Keratinocyte (primary cell): ENCODE measurements at regions not wholly inside any gene's neighbourhood (a gene's known extent, or its start where the extent isn't known, plus 50 kb on each side); places are given as distances from the start of the nearest gene placed in this dataset.

Experiments
- DNase-seq: peaks from one replicate; pipeline ENCODE4 v3.0.0-alpha.2; 2011; ENCODE audit warnings: low read depth, missing footprints, low spot score
- FAIRE-seq: peaks from 2 replicates; lab custom pipeline; 2011; peaks lifted over from hg19 to GRCh38; lab: Jason Lieb, UNC
- H2AFZ ChIP-seq: 2 replicates; pipeline ENCODE4 v1.6.0; 2012; ENCODE audit warnings: low read length, control low read depth, inconsistent platforms; ENCODE audit not compliant: control insufficient read depth
- H3K27ac ChIP-seq: 2 replicates; pipeline ENCODE4 v1.5.1; 2011; ENCODE audit warnings: low read length; ENCODE audit not compliant: control insufficient read depth, insufficient read depth
- H3K27me3 ChIP-seq: 3 replicates; pipeline ENCODE4 v1.6.0; 2011; ENCODE audit warnings: low read length; ENCODE audit not compliant: control insufficient read depth, insufficient read depth; ENCODE audit errors: extremely low read depth
- H3K36me3 ChIP-seq, 2 experiments: 2 replicates in 1 of 2; 3 replicates in 1 of 2; pipeline ENCODE4 v1.5.1; 2011; ENCODE audit warnings: low read length in 2 of 2, mild to moderate bottlenecking in 1 of 2; ENCODE audit not compliant: control insufficient read depth in 2 of 2, insufficient read depth in 2 of 2; ENCODE audit errors: extremely low read depth in 1 of 2
- H3K4me1 ChIP-seq: 3 replicates; pipeline ENCODE4 v1.5.1; 2011; ENCODE audit warnings: low read length; ENCODE audit not compliant: control insufficient read depth, insufficient read depth; ENCODE audit errors: extremely low read depth
- H3K4me2 ChIP-seq: 3 replicates; pipeline ENCODE4 v1.6.0; 2011; ENCODE audit warnings: low read depth, low read length; ENCODE audit not compliant: control insufficient read depth, insufficient read depth; ENCODE audit errors: extremely low read depth
- H3K4me3 ChIP-seq, 3 experiments: fragments of 200-600 bp in 1 of 3; sonication (generic) in 1 of 3; 2 replicates in 2 of 3; 3 replicates in 1 of 3; pipeline ENCODE4 v1.5.1; 2011 to 2016; ENCODE audit warnings: low read length in 3 of 3, mild to moderate bottlenecking in 3 of 3, control low read depth in 2 of 3, inconsistent platforms in 1 of 3, low read depth in 1 of 3, mixed read lengths in 1 of 3, mixed run types in 1 of 3, moderate library complexity in 1 of 3; ENCODE audit not compliant: control insufficient read depth in 2 of 3, insufficient read depth in 2 of 3; ENCODE audit errors: extremely low read depth in 1 of 3
- H3K79me2 ChIP-seq: 2 replicates; pipeline ENCODE4 v1.6.0; 2012; ENCODE audit warnings: low read length; ENCODE audit not compliant: control insufficient read depth, insufficient read depth
- H3K9ac ChIP-seq: 3 replicates; pipeline ENCODE4 v1.6.0; 2011; ENCODE audit warnings: low read length; ENCODE audit not compliant: control insufficient read depth, insufficient read depth; ENCODE audit errors: extremely low read depth
- H3K9me1 ChIP-seq: 3 replicates; pipeline ENCODE4 v1.6.0; 2011; ENCODE audit warnings: low read length; ENCODE audit not compliant: control insufficient read depth, insufficient read depth; ENCODE audit errors: extremely low read depth
- H3K9me3 ChIP-seq: 2 replicates; pipeline ENCODE4 v1.5.1; 2012; ENCODE audit warnings: low read depth, low read length; ENCODE audit not compliant: control insufficient read depth
- H4K20me1 ChIP-seq: 3 replicates; pipeline ENCODE4 v1.6.0; 2011; ENCODE audit warnings: low read length; ENCODE audit not compliant: control insufficient read depth, insufficient read depth; ENCODE audit errors: extremely low read depth
- EZH2 ChIP-seq: IDR thresholded peaks from one replicate; pipeline ENCODE4 v1.6.1; 2012; ENCODE audit warnings: inconsistent platforms, mild to moderate bottlenecking, low read length, moderate library complexity
- dilution Hi-C: fragments of 300-500 bp; cut with MboI; formaldehyde crosslinking; loops from one replicate; pipeline ENCODE4 v1.7.0; 2020; ENCODE audit warnings: low sequenced_read_pairs; ENCODE audit not compliant: extremely low pct_ligation_motif_present
- TF ChIP-seq, protein P1 (sequence below), 3 experiments: IDR thresholded peaks in 1 of 3; conservative IDR thresholded peaks in 1 of 3; optimal IDR thresholded peaks in 1 of 3; 2 replicates in 2 of 3; 3 replicates in 1 of 3; pipeline versions ENCODE3 to v1.5.1; 2011; ENCODE audit warnings: low read length in 3 of 3, mild to moderate bottlenecking in 3 of 3, moderate library complexity in 2 of 3, control low read depth in 1 of 3, inconsistent platforms in 1 of 3; ENCODE audit not compliant: insufficient read depth in 2 of 3; ENCODE audit errors: extremely low read depth in 1 of 3

DNA sequence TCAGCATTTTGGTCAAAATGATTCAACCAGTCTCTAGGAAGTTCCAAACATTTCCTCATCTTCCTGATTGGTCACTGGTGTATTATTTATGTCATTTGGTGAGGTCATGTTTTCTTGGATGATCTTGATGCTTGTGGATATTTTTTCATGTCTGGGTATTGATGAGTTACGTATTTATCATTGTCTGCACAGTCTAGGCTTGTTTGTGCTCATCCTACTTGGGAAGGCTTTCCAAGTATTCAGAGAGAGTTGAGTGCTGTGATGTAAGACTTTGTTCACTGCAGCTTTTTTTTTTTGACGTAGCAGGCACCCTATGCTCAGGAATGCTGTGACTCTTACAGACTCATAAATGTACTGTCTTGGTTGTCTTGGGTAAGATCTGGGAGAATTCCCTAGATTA lies 509.5 kb downstream of the SLITRK1 start:
- no peak for TF ChIP-seq EZH2
- TF ChIP-seq, protein P1, sequence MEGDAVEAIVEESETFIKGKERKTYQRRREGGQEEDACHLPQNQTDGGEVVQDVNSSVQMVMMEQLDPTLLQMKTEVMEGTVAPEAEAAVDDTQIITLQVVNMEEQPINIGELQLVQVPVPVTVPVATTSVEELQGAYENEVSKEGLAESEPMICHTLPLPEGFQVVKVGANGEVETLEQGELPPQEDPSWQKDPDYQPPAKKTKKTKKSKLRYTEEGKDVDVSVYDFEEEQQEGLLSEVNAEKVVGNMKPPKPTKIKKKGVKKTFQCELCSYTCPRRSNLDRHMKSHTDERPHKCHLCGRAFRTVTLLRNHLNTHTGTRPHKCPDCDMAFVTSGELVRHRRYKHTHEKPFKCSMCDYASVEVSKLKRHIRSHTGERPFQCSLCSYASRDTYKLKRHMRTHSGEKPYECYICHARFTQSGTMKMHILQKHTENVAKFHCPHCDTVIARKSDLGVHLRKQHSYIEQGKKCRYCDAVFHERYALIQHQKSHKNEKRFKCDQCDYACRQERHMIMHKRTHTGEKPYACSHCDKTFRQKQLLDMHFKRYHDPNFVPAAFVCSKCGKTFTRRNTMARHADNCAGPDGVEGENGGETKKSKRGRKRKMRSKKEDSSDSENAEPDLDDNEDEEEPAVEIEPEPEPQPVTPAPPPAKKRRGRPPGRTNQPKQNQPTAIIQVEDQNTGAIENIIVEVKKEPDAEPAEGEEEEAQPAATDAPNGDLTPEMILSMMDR (optimal IDR thresholded peaks at IDR 0.05 in 1 of 3, IDR thresholded peaks at IDR 0.05 in 1 of 3, conservative IDR thresholded peaks at IDR 0.05 in 1 of 3; ENCODE audit: extremely low read depth in 1 of 3, insufficient read depth in 2 of 3, low read length in 3 of 3) = no peak

DNA sequence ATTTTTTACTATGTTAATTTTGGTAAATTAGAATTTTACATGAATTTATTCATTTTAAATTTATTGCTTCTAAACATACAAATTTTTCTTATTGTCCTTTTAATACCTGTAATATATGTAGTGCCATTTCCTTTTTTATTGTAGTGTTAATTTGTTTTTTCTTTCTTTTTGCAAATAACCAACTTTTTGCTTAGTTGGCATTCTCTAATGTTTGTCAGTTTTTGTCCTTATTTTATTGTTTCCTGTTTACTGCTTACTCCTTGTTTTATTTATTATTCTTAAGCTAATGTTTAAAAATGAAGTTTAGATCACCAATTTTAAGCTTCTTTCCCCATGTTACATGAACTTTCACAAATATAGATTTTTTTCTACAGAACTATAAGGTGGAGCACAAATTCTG lies 516.6 kb downstream of the SLITRK1 start:
- H3K9ac ChIP-seq = no peak overlapping the region
- H3K4me3 ChIP-seq = no peak overlapping the region
- DNase-seq = no peak
- H3K9me3 ChIP-seq = no peaks in the 10 kb centered on the region
- H3K4me2 ChIP-seq = no peak overlapping the region
- no peak for FAIRE-seq
- H3K4me1 ChIP-seq = no peaks in the 10 kb centered on the region
- no peaks in the 10 kb centered on the region for H3K79me2 ChIP-seq
- no peaks in the 10 kb centered on the region for H3K9me1 ChIP-seq
- dilution Hi-C loops = no loop called here
- H3K36me3 ChIP-seq = no peaks in the 10 kb centered on the region
- TF ChIP-seq EZH2 = no peak
- TF ChIP-seq, protein P1 (optimal IDR thresholded peaks at IDR 0.05 in 1 of 3, IDR thresholded peaks at IDR 0.05 in 1 of 3, conservative IDR thresholded peaks at IDR 0.05 in 1 of 3; ENCODE audit: extremely low read depth in 1 of 3, insufficient read depth in 2 of 3, low read length in 3 of 3) = no peak
- no peak overlapping the region for H2AFZ ChIP-seq
- no peaks in the 10 kb centered on the region for H4K20me1 ChIP-seq
- H3K27ac ChIP-seq = no peak overlapping the region
- no peaks in the 10 kb centered on the region for H3K27me3 ChIP-seq

More for the DNA sequence above, 509.5 kb downstream of the SLITRK1 start:
- no peak for FAIRE-seq
- Histone ChIP-seq H3K79me2 (no peaks in the 10 kb centered on the region), H3K27ac (no peak overlapping the region), H3K36me3 (no peaks in the 10 kb centered on the region), H3K9ac (no peak overlapping the region), H4K20me1 (no peaks in the 10 kb centered on the region), H3K4me2 (no peak overlapping the region), H3K9me1 (no peaks in the 10 kb centered on the region), H3K4me3 (no peak overlapping the region), H3K27me3 (no peaks in the 10 kb centered on the region), H3K9me3 (no peaks in the 10 kb centered on the region), H2AFZ (no peak overlapping the region), H3K4me1 (no peaks in the 10 kb centered on the region)
- dilution Hi-C loops = no loop called here
- DNase-seq = peak; percentile 28
